HEK293T (cell line): ENCODE measurements at regions not wholly inside any gene's neighbourhood (a gene's known extent, or its start where the extent isn't known, plus 50 kb on each side); places are given as distances from the start of the nearest gene placed in this dataset.

ENCODE experiments used
- CTCF ChIA-PET: fragments of 350-600 bp; formaldehyde crosslinking; extraction: SDS; loops from one replicate; lab custom pipeline; 2021; ENCODE audit warnings: antibody characterized with exemption, inconsistent platforms; lab: Yijun Ruan, JAX
- POLR2A ChIA-PET: fragments of 350-600 bp; formaldehyde crosslinking; extraction: SDS; loops from one replicate; lab custom pipeline; 2020; ENCODE audit warnings: antibody characterized with exemption, inconsistent platforms; lab: Yijun Ruan, JAX
- DNase-seq: peaks from one replicate; pipeline ENCODE4 v3.0.0; 2012; ENCODE audit warnings: mixed read lengths; ENCODE audit errors: extremely low spot score
- ARNT ChIP-seq: fragments of 450-650 bp; IDR thresholded peaks from 2 replicates; pipeline ENCODE4 v1.6.1; 2017; ENCODE audit warnings: mild to moderate bottlenecking
- BHLHE40 ChIP-seq: fragments of 450-650 bp; IDR thresholded peaks from 2 replicates; pipeline ENCODE4 v1.6.1; 2016; ENCODE audit warnings: mild to moderate bottlenecking, moderate library complexity, borderline replicate concordance
- CTBP1 ChIP-seq: fragments of 450-650 bp; IDR thresholded peaks from 2 replicates; pipeline ENCODE4 v1.6.1; 2016; ENCODE audit warnings: borderline replicate concordance
- ELF4 ChIP-seq: fragments of 450-650 bp; IDR thresholded peaks from 2 replicates; pipeline ENCODE4 v1.6.1; 2017; ENCODE audit warnings: antibody characterized with exemption
- FOXA1 ChIP-seq: fragments of 450-650 bp; IDR thresholded peaks from 2 replicates; pipeline ENCODE4 v1.6.1; 2016; ENCODE audit warnings: mild to moderate bottlenecking
- FOXK2 ChIP-seq: fragments of 450-650 bp; IDR thresholded peaks from 2 replicates; pipeline ENCODE4 v1.6.1; 2016; ENCODE audit warnings: mild to moderate bottlenecking
- FOXM1 ChIP-seq: fragments of 450-650 bp; IDR thresholded peaks from 2 replicates; pipeline ENCODE4 v1.6.1; 2017; ENCODE audit warnings: mild to moderate bottlenecking, borderline replicate concordance
- HDGF ChIP-seq: fragments of 450-650 bp; IDR thresholded peaks from 2 replicates; pipeline ENCODE4 v1.6.1; 2017; ENCODE audit warnings: antibody characterized with exemption, borderline replicate concordance
- L3MBTL2 ChIP-seq: fragments of 450-650 bp; conservative IDR thresholded peaks from 2 replicates; pipeline ENCODE4 v1.6.1; 2016; ENCODE audit warnings: mild to moderate bottlenecking
- LEF1 ChIP-seq: fragments of 450-650 bp; IDR thresholded peaks from 2 replicates; pipeline ENCODE4 v1.6.1; 2017; ENCODE audit warnings: mild to moderate bottlenecking, borderline replicate concordance
- NFRKB ChIP-seq: fragments of 450-650 bp; IDR thresholded peaks from 2 replicates; pipeline ENCODE4 v1.6.1; 2016; ENCODE audit warnings: mild to moderate bottlenecking, moderate library complexity
- PKNOX1 ChIP-seq: fragments of 450-650 bp; IDR thresholded peaks from 2 replicates; pipeline ENCODE4 v1.6.1; 2016
- SP1 ChIP-seq: fragments of 450-650 bp; IDR thresholded peaks from 2 replicates; pipeline ENCODE4 v1.6.1; 2017
- SUZ12 ChIP-seq: fragments of 450-650 bp; IDR thresholded peaks from 2 replicates; pipeline ENCODE4 v1.6.1; 2016; ENCODE audit warnings: mild to moderate bottlenecking
- TARDBP ChIP-seq: fragments of 450-650 bp; IDR thresholded peaks from 2 replicates; pipeline ENCODE4 v1.6.1; 2016
- ZNF384 ChIP-seq: fragments of 450-650 bp; IDR thresholded peaks from 2 replicates; pipeline ENCODE4 v1.6.1; 2016

DNA sequence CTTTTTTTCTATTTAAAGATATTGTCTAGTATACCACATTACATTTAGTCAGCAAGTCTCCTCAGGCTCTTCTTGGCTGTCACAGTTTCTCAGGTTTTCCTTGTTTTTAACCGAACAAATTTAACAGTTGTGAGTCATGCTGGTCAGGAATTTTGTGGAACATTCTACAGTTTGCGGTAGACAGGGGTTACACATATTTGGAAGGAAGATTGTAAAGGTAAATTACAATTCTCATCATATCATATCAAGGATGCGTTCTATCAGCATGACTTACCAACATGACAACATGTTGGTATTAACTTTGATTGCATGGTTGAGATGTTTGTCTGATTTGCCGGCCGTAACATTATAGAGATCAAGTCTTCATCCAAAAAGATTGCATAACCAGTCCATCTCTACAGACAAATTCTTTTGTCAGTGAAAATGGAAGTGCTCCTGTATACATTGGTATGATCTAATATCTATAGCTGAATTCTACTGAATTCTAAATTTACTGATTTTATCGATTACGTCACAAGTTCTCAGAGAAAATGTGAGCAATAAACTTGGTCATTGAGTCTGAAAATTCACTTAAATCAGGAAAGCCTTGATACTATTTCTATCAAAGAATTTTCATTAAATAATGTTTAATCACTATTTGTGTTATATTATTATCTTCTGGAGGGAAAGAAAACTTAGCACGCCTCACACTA is 664.4 kb upstream of the SLC8A1 start:
- CTCF ChIA-PET, result no interaction called here
- no peak for DNase-seq
- TF ChIP-seq NFRKB, result no peak
- no peak for TF ChIP-seq LEF1
- TF ChIP-seq FOXM1, result no peak
- TF ChIP-seq FOXK2, result no peak
- no peak for TF ChIP-seq ARNT
- TF ChIP-seq ZNF384, result no peak
- no peak for TF ChIP-seq HDGF
- TF ChIP-seq PKNOX1, result no peak
- TF ChIP-seq SP1, result no peak
- no peak for TF ChIP-seq FOXA1
- TF ChIP-seq ELF4, result no peak
- TF ChIP-seq TARDBP, result no peak
- no peak for TF ChIP-seq BHLHE40
- TF ChIP-seq CTBP1, result no peak
- POLR2A ChIA-PET, result no interaction called here

DNA sequence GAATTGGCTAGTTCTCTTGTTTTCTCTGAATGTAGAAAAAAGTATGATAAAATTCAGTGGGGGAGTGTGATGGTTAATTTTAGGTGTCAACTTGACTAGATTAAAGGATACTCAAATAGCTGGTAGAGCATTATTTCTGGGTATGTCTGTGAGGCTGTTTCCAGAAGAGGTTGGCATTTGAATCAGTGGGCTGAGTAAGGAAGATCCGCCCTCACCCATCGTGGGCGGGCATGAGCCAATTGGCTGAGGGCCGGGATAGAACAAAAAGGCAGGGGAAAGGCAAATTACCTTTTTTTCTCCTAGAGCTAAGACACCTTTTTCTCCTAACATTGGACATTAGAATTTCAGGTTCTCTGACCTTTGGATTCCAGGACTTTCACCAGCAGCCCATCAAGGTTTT is 667.6 kb upstream of the SLC8A1 start:
- ChIA-PET CTCF (no interaction called here), POLR2A (no interaction called here)
- no peak for DNase-seq
- TF ChIP-seq L3MBTL2 (no peak), CTBP1 (no peak), LEF1 (no peak), BHLHE40 (no peak), TARDBP (no peak), HDGF (no peak), SP1 (no peak), ARNT (no peak), ELF4 (no peak), FOXK2 (no peak), NFRKB (no peak), PKNOX1 (no peak), FOXA1 (no peak)

DNA sequence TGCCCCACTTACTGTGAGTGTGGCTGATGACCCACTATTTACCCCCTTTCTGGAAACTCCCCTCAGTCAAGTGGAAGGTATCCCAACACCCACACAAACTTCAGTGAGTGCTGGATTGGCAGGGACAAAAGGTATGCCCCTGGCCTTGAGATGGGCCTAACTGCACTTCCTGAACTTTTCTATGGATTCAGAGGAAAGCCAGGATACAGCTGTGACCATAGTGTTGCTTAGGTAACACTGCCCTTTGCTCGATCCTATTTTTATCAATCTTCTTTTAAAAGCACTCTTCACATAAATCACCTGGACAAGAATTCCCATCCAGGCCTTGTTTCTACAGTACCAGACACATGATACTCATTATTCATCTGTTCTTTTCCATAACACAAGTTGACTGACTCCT is 671.5 kb upstream of the SLC8A1 start:
- TF ChIP-seq SUZ12 (no peak), CTBP1 (no peak), PKNOX1 (no peak), FOXA1 (no peak), BHLHE40 (no peak), ZNF384 (no peak), ARNT (no peak), LEF1 (no peak), ELF4 (no peak), HDGF (no peak), L3MBTL2 (no peak), NFRKB (no peak), FOXK2 (no peak), FOXM1 (no peak), SP1 (no peak), TARDBP (no peak)
- no peak for DNase-seq
- ChIA-PET CTCF (no interaction called here), POLR2A (no interaction called here)

GRCh38 chr2:41127351-41127750 is 675.5 kb upstream of the SLC8A1 start:
- no peak for DNase-seq
- POLR2A ChIA-PET, result no interaction called here
- TF ChIP-seq FOXK2 (no peak), ARNT (no peak)
- CTCF ChIA-PET, result no interaction called here

GRCh38 chr2:41129988-41130387 is 678.1 kb upstream of the SLC8A1 start:
- POLR2A ChIA-PET, result no interaction called here
- CTCF ChIA-PET, result no interaction called here
- no peak for DNase-seq
- TF ChIP-seq TARDBP (no peak), SP1 (no peak), BHLHE40 (no peak), CTBP1 (no peak), FOXM1 (no peak), ARNT (no peak)

- TF ChIP-seq FOXK2, result no peak
- no peak for TF ChIP-seq FOXM1
- no peak for TF ChIP-seq NFRKB
- no peak for TF ChIP-seq PKNOX1
- TF ChIP-seq TARDBP, result no peak
- TF ChIP-seq BHLHE40, result no peak
- TF ChIP-seq LEF1, result no peak
- no peak for TF ChIP-seq SP1
- no peak for TF ChIP-seq HDGF
- no peak for TF ChIP-seq SUZ12
- no peak for TF ChIP-seq FOXA1
- no peak for TF ChIP-seq ZNF384
- TF ChIP-seq L3MBTL2, result no peak
- POLR2A ChIA-PET, result no interaction called here
- CTCF ChIA-PET, result no interaction called here
- no peak for DNase-seq
These were observed 685.1 kb upstream of the SLC8A1 start for GRCh38 chr2:41137031-41137430.
